Thyroid gland (tissue), 4 donors: ENCODE measurements at regions not wholly inside any gene's neighbourhood (a gene's known extent, or its start where the extent isn't known, plus 50 kb on each side); places are given as distances from the start of the nearest gene placed in this dataset.

Experiments used
- CTCF ChIP-seq, 6 experiments: fragments of 200-600 bp in 3 of 6; fragments of 450-650 bp in 3 of 6; sonication (generic) in 3 of 6; IDR thresholded peaks; one replicate each; pipeline ENCODE4 v1.5.1; 2016 to 2019; ENCODE audit warnings: antibody characterized with exemption in 6 of 6, mild to moderate bottlenecking in 2 of 6, inconsistent platforms in 1 of 6, moderate library complexity in 1 of 6
- POLR2A ChIP-seq, 2 donors: fragments of 450-650 bp; IDR thresholded peaks; one replicate each; pipeline ENCODE4 v1.6.1; 2017; ENCODE audit warnings: antibody characterized with exemption in 2 of 2, mild to moderate bottlenecking in 2 of 2, moderate library complexity in 1 of 2

GRCh38 chr1:81525085-81525484 lies 275.6 kb upstream of the ADGRL2 start:
- TF ChIP-seq CTCF (IDR thresholded peaks at IDR 0.05) (no peak), POLR2A (IDR thresholded peaks at IDR 0.05) (no peak)
